Smooth muscle cell (in vitro differentiated cells): ENCODE measurements at regions not wholly inside any gene's neighbourhood (a gene's known extent, or its start where the extent isn't known, plus 50 kb on each side); places are given as distances from the start of the nearest gene placed in this dataset.

Source experiments
- DNase-seq: peaks from one replicate; lab custom pipeline; 2025; ENCODE audit not compliant: unreplicated experiment; lab: John Stamatoyannopoulos, UW
- H2AFZ ChIP-seq: fragments of 200-600 bp; sonication (generic); 2 replicates; pipeline ENCODE4 v1.6.0; 2016; ENCODE audit warnings: antibody characterized with exemption, low read depth, mild to moderate bottlenecking
- H3F3A ChIP-seq: fragments of 200-600 bp; sonication (generic); 2 replicates; pipeline ENCODE4 v1.6.0; 2017; ENCODE audit warnings: antibody characterized with exemption, low read depth
- H3K27ac ChIP-seq: fragments of 200-600 bp; sonication (generic); 2 replicates; pipeline ENCODE4 v1.5.1; 2016; ENCODE audit warnings: low read depth, mild to moderate bottlenecking
- H3K27me3 ChIP-seq: fragments of 200-600 bp; sonication (generic); 2 replicates; pipeline ENCODE4 v1.6.1; 2016; ENCODE audit warnings: low read depth, mild to moderate bottlenecking
- H3K36me3 ChIP-seq: fragments of 200-600 bp; sonication (generic); 2 replicates; pipeline ENCODE4 v1.5.1; 2016; ENCODE audit warnings: low read depth
- H3K4me1 ChIP-seq: fragments of 200-600 bp; sonication (generic); 2 replicates; pipeline ENCODE4 v1.5.1; 2016; ENCODE audit warnings: low read depth
- H3K4me2 ChIP-seq: fragments of 200-600 bp; sonication (generic); 2 replicates; pipeline ENCODE4 v1.6.0; 2016; ENCODE audit warnings: mild to moderate bottlenecking
- H3K4me3 ChIP-seq: fragments of 200-600 bp; sonication (generic); 2 replicates; pipeline ENCODE4 v1.5.1; 2016; ENCODE audit warnings: mild to moderate bottlenecking
- H3K79me2 ChIP-seq: fragments of 200-600 bp; sonication (generic); 2 replicates; pipeline ENCODE4 v1.6.0; 2016; ENCODE audit warnings: low read depth, mild to moderate bottlenecking
- H3K9ac ChIP-seq: fragments of 200-600 bp; sonication (generic); 2 replicates; pipeline ENCODE4 v1.6.0; 2016; ENCODE audit warnings: low read depth
- H3K9me3 ChIP-seq: fragments of 200-600 bp; sonication (generic); replicated peaks from 2 replicates; pipeline ENCODE4 v1.5.1; 2016; ENCODE audit warnings: low read depth
- H4K20me1 ChIP-seq: fragments of 200-600 bp; sonication (generic); 2 replicates; pipeline ENCODE4 v1.6.0; 2016; ENCODE audit warnings: low read depth
- CTCF ChIP-seq: fragments of 200-600 bp; sonication (generic); IDR thresholded peaks from 2 replicates; pipeline ENCODE4 v1.5.1; 2017; ENCODE audit warnings: borderline replicate concordance, mild to moderate bottlenecking, antibody characterized with exemption; ENCODE audit not compliant: insufficient read depth, poor library complexity, severe bottlenecking
- WGBS: methylation state at CpG from one replicate; pipeline ENCODE4 v1.1.7; 2016; ENCODE audit warnings: low lambda C conversion rate; 5-methylcytosine and 5-hydroxymethylcytosine counted together

GRCh38 chr22:25375683-25376082, 156.2 kb downstream of the CRYBB2 start:
- no peak for TF ChIP-seq CTCF
- H3K36me3 ChIP-seq, result no peaks in the 10 kb centered on the region
- WGBS, result 89% methylated on average over 10 of the region's 11 CpGs
- no peaks in the 10 kb centered on the region for H3F3A ChIP-seq
- no peak overlapping the region for H3K27ac ChIP-seq
- no peak overlapping the region for H3K9ac ChIP-seq
- H2AFZ ChIP-seq, result no peak overlapping the region
- no peaks in the 10 kb centered on the region for H3K4me1 ChIP-seq
- H4K20me1 ChIP-seq, result no peaks in the 10 kb centered on the region
- H3K4me3 ChIP-seq, result no peak overlapping the region
- no peaks in the 10 kb centered on the region for H3K79me2 ChIP-seq
- DNase-seq, result no peak
- H3K9me3 ChIP-seq, result no peaks in the 10 kb centered on the region
- H3K27me3 ChIP-seq, result no peaks in the 10 kb centered on the region
- H3K4me2 ChIP-seq, result no peak overlapping the region

- no peaks in the 10 kb centered on the region for H3F3A ChIP-seq
- no peak for DNase-seq
- H3K27ac ChIP-seq, result no peak overlapping the region
- no peaks in the 10 kb centered on the region for H3K9me3 ChIP-seq
- H3K27me3 ChIP-seq, result no peaks in the 10 kb centered on the region
- no peak overlapping the region for H3K9ac ChIP-seq
- H3K36me3 ChIP-seq, result no peaks in the 10 kb centered on the region
- no peaks in the 10 kb centered on the region for H3K4me1 ChIP-seq
- no peak for TF ChIP-seq CTCF
- no peaks in the 10 kb centered on the region for H3K79me2 ChIP-seq
- no peak overlapping the region for H3K4me3 ChIP-seq
- H3K4me2 ChIP-seq, result no peak overlapping the region
- no peak overlapping the region for H2AFZ ChIP-seq
- 97% methylated on average over 6 of the region's 6 CpGs for WGBS
- H4K20me1 ChIP-seq, result peaks cover 8% of the 10 kb centered on the region
Observed at GRCh38 chr22:25377699-25378098, 158.3 kb downstream of the CRYBB2 start.

GRCh38 chr22:25380122-25380747, 160.8 kb downstream of the CRYBB2 start:
- no peaks in the 10 kb centered on the region for H3K36me3 ChIP-seq
- H3K4me3 ChIP-seq, result no peak overlapping the region
- H3K9ac ChIP-seq, result no peak overlapping the region
- TF ChIP-seq CTCF, result no peak
- H3K79me2 ChIP-seq, result no peaks in the 10 kb centered on the region
- H3K4me2 ChIP-seq, result no peak overlapping the region
- peaks cover 31% of the 10 kb centered on the region for H4K20me1 ChIP-seq
- no peak overlapping the region for H3K27ac ChIP-seq
- no peaks in the 10 kb centered on the region for H3K4me1 ChIP-seq
- no peaks in the 10 kb centered on the region for H3F3A ChIP-seq
- H3K9me3 ChIP-seq, result no peaks in the 10 kb centered on the region
- WGBS, result 93% methylated on average over 5 of the region's 5 CpGs
- no peaks in the 10 kb centered on the region for H3K27me3 ChIP-seq
- no peak overlapping the region for H2AFZ ChIP-seq
- DNase-seq, result no peak

- H3K27ac ChIP-seq, result no peak overlapping the region
- no peak overlapping the region for H3K4me2 ChIP-seq
- H3K27me3 ChIP-seq, result no peaks in the 10 kb centered on the region
- H4K20me1 ChIP-seq, result peaks cover 56% of the 10 kb centered on the region
- H3K79me2 ChIP-seq, result no peaks in the 10 kb centered on the region
- no peaks in the 10 kb centered on the region for H3K9me3 ChIP-seq
- no peak overlapping the region for H3K4me3 ChIP-seq
- no peak for TF ChIP-seq CTCF
- WGBS, result 90% methylated on average over 7 of the region's 7 CpGs
- no peak overlapping the region for H2AFZ ChIP-seq
- DNase-seq, result no peak
- no peaks in the 10 kb centered on the region for H3K4me1 ChIP-seq
- H3K36me3 ChIP-seq, result no peaks in the 10 kb centered on the region
- H3F3A ChIP-seq, result no peaks in the 10 kb centered on the region
- H3K9ac ChIP-seq, result no peak overlapping the region
Observed at GRCh38 chr22:25382762-25383161, 163.3 kb downstream of the CRYBB2 start.
